Fibroblast of lung (primary cell): ENCODE measurements at regions not wholly inside any gene's neighbourhood (a gene's known extent, or its start where the extent isn't known, plus 50 kb on each side); places are given as distances from the start of the nearest gene placed in this dataset.

Source experiments
- DNase-seq, 2 donors: peaks; one replicate each; pipeline versions ENCODE4 v3.0.0 to v3.0.0-alpha.2; 2010; ENCODE audit warnings: low read depth in 2 of 2
- H2AFZ ChIP-seq: 2 replicates; pipeline ENCODE4 v1.5.1; 2012; ENCODE audit warnings: low read length, control low read depth, inconsistent platforms
- H3K27ac ChIP-seq: 2 replicates; pipeline ENCODE4 v1.5.1; 2011; ENCODE audit warnings: low read length, control low read depth; ENCODE audit not compliant: insufficient read depth
- H3K27me3 ChIP-seq: 2 replicates; pipeline ENCODE4 v1.5.1; 2011; ENCODE audit warnings: mild to moderate bottlenecking, low read length; ENCODE audit not compliant: control insufficient read depth, insufficient read depth
- H3K36me3 ChIP-seq: 2 replicates; pipeline ENCODE4 v1.5.1; 2011; ENCODE audit warnings: low read length; ENCODE audit not compliant: control insufficient read depth, insufficient read depth
- H3K4me1 ChIP-seq: 2 replicates; pipeline ENCODE4 v1.5.1; 2011; ENCODE audit warnings: low read length; ENCODE audit not compliant: control insufficient read depth, insufficient read depth; ENCODE audit errors: extremely low read depth
- H3K4me2 ChIP-seq: 2 replicates; pipeline ENCODE4 v1.5.1; 2011; ENCODE audit warnings: low read length, control low read depth; ENCODE audit not compliant: insufficient read depth; ENCODE audit errors: extremely low read depth
- H3K4me3 ChIP-seq, 4 experiments: fragments of 200-600 bp in 1 of 4; sonication (generic) in 1 of 4; replicated peaks in 1 of 4; 2 replicates each; pipeline ENCODE4 v1.5.1; 2011 to 2016; ENCODE audit warnings: low read length in 4 of 4, low read depth in 3 of 4, mild to moderate bottlenecking in 3 of 4, control low read depth in 2 of 4, inconsistent platforms in 1 of 4, mixed read lengths in 1 of 4; ENCODE audit not compliant: insufficient read depth in 1 of 4; ENCODE audit errors: control extremely low read depth in 1 of 4
- H3K79me2 ChIP-seq: 2 replicates; pipeline ENCODE4 v1.5.1; 2012; ENCODE audit warnings: mild to moderate bottlenecking, low read length, inconsistent platforms; ENCODE audit not compliant: control insufficient read depth, insufficient read depth
- H3K9ac ChIP-seq: 2 replicates; pipeline ENCODE4 v1.5.1; 2011; ENCODE audit warnings: mild to moderate bottlenecking, low read length, control low read depth; ENCODE audit not compliant: insufficient read depth
- H3K9me3 ChIP-seq: 2 replicates; pipeline ENCODE4 v1.5.1; 2012; ENCODE audit warnings: low read depth, low read length; ENCODE audit not compliant: control insufficient read depth, insufficient read depth
- H4K20me1 ChIP-seq: 2 replicates; pipeline ENCODE4 v1.5.1; 2011; ENCODE audit warnings: low read length; ENCODE audit not compliant: control insufficient read depth, insufficient read depth; ENCODE audit errors: extremely low read depth
- EZH2 ChIP-seq: IDR thresholded peaks from 2 replicates; pipeline ENCODE4 v1.5.1; 2012; ENCODE audit warnings: low read length, control low read depth, mild to moderate bottlenecking; ENCODE audit errors: missing control alignments
- TF ChIP-seq, protein P1 (sequence below), 2 donors: IDR thresholded peaks in 1 of 2; conservative IDR thresholded peaks in 1 of 2; 1 replicate in 1 of 2; 2 replicates in 1 of 2; pipeline ENCODE4 v1.5.1; 2011 to 2012; ENCODE audit warnings: low read length in 2 of 2, control low read depth in 1 of 2, inconsistent platforms in 1 of 2, low read depth in 1 of 2, mild to moderate bottlenecking in 1 of 2

DNA sequence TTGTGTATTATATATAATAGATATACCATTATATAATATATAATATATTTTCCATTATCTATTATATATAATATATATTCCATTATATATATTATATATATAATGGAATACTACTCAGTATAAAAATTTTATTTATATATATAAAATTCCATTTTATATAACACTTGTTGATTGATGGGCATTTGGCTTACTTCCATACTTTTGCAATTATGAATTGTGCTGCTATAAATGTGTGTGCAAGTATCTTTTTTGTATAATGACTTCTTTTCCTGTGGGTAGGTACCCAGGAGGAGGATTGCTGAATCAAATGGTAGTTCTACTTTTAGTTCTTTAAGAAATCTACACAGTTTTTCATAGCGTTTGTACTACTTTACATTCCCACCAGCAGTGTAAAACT, 1211.1 kb downstream of the NCAM2 start:
- no peak overlapping the region for H3K4me3 ChIP-seq
- H4K20me1 ChIP-seq = no peaks in the 10 kb centered on the region
- no peaks in the 10 kb centered on the region for H3K4me1 ChIP-seq
- H3K9me3 ChIP-seq = no peaks in the 10 kb centered on the region
- H3K79me2 ChIP-seq = no peaks in the 10 kb centered on the region
- H3K9ac ChIP-seq = no peak overlapping the region
- no peaks in the 10 kb centered on the region for H3K36me3 ChIP-seq
- H3K4me2 ChIP-seq = no peak overlapping the region
- TF ChIP-seq, protein P1, sequence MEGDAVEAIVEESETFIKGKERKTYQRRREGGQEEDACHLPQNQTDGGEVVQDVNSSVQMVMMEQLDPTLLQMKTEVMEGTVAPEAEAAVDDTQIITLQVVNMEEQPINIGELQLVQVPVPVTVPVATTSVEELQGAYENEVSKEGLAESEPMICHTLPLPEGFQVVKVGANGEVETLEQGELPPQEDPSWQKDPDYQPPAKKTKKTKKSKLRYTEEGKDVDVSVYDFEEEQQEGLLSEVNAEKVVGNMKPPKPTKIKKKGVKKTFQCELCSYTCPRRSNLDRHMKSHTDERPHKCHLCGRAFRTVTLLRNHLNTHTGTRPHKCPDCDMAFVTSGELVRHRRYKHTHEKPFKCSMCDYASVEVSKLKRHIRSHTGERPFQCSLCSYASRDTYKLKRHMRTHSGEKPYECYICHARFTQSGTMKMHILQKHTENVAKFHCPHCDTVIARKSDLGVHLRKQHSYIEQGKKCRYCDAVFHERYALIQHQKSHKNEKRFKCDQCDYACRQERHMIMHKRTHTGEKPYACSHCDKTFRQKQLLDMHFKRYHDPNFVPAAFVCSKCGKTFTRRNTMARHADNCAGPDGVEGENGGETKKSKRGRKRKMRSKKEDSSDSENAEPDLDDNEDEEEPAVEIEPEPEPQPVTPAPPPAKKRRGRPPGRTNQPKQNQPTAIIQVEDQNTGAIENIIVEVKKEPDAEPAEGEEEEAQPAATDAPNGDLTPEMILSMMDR (conservative IDR thresholded peaks at IDR 0.05 in 1 of 2, IDR thresholded peaks at IDR 0.05 in 1 of 2; ENCODE audit: low read depth in 1 of 2, low read length in 2 of 2) = no peak
- TF ChIP-seq EZH2 = no peak
- no peaks in the 10 kb centered on the region for H3K27me3 ChIP-seq
- no peak overlapping the region for H3K27ac ChIP-seq
- H2AFZ ChIP-seq = no peak overlapping the region
- DNase-seq = no peak

DNA sequence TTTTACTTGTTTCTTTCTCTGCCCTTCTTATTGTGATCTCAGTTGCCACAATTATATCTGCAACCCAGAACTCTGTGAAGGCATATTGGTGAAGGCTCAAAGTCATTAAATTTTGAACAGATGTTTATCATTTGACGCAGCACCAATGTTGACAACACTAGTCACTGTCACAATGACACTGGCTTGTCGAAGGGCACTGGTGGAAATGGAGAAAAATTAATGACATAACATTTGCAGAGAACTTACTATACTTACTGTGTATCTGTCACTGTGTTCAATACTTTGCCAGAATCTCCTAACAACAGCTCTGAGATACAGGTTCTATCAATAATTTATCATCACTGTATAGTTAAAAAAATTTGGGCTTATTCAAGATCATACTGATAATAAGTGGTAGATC, 1213.7 kb downstream of the NCAM2 start:
- Histone ChIP-seq H3K9ac (no peak overlapping the region), H3K9me3 (no peaks in the 10 kb centered on the region), H3K27ac (no peak overlapping the region), H3K79me2 (no peaks in the 10 kb centered on the region), H4K20me1 (no peaks in the 10 kb centered on the region), H3K4me2 (no peak overlapping the region), H2AFZ (no peak overlapping the region), H3K4me1 (no peaks in the 10 kb centered on the region), H3K27me3 (no peaks in the 10 kb centered on the region), H3K4me3 (no peak overlapping the region), H3K36me3 (no peaks in the 10 kb centered on the region)
- TF ChIP-seq, protein P1 (conservative IDR thresholded peaks at IDR 0.05 in 1 of 2, IDR thresholded peaks at IDR 0.05 in 1 of 2; ENCODE audit: low read depth in 1 of 2, low read length in 2 of 2) = no peak
- TF ChIP-seq EZH2 = no peak
- DNase-seq = no peak

DNA sequence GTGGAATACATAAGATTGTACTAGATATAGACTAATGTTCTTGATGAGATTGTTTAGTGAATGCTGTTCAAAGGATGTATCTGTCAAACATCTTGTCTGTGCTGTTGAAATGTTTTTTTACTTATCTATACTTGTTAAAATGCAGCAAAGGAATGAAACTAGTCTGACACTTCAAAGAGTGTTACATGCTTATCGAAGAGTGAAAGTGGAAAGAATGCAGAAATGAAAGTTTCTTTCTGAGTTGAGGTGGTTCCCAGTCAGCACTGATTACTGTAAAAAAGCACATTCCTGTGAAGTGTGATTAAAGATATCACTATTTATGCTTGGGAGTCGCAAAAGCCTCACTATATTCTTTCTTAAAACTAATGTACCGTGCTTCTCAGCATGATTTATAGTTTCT, 1225.2 kb downstream of the NCAM2 start:
- no peak overlapping the region for H3K27ac ChIP-seq
- no peaks in the 10 kb centered on the region for H3K79me2 ChIP-seq
- H3K27me3 ChIP-seq = no peaks in the 10 kb centered on the region
- no peak overlapping the region for H3K4me3 ChIP-seq
- H3K9me3 ChIP-seq = no peaks in the 10 kb centered on the region
- H4K20me1 ChIP-seq = no peaks in the 10 kb centered on the region
- no peaks in the 10 kb centered on the region for H3K36me3 ChIP-seq
- TF ChIP-seq EZH2 = no peak
- TF ChIP-seq, protein P1 (conservative IDR thresholded peaks at IDR 0.05 in 1 of 2, IDR thresholded peaks at IDR 0.05 in 1 of 2; ENCODE audit: low read depth in 1 of 2, low read length in 2 of 2) = no peak
- no peak overlapping the region for H3K4me2 ChIP-seq
- no peak overlapping the region for H3K9ac ChIP-seq
- no peak overlapping the region for H2AFZ ChIP-seq
- no peaks in the 10 kb centered on the region for H3K4me1 ChIP-seq
- no peak for DNase-seq
